ENCODE measurements at regions not wholly inside any gene's neighbourhood (a gene's known extent, or its start where the extent isn't known, plus 50 kb on each side); places are given as distances from the start of the nearest gene placed in this dataset.
"Not testable (repeated sequence)": the region's sequence is repeated elsewhere in the genome, so short reads cannot be mapped to it uniquely, and the experiment has no call there.

- DNase-seq (ENCODE audit: low read depth in 2 of 2): no peak
These were observed 141.1 kb downstream of the NDUFA12 start for GRCh38 chr12:94862421-94862820.

- no peak for DNase-seq (ENCODE audit: low read depth in 2 of 2)
These were observed 147.2 kb downstream of the NDUFA12 start for GRCh38 chr12:94856324-94856723.

GRCh38 chr12:94855853-94856252 is 147.6 kb downstream of the NDUFA12 start:
- DNase-seq (ENCODE audit: low read depth in 2 of 2): no peak

- DNase-seq (ENCODE audit: low read depth in 2 of 2): no peak
These were observed 152.0 kb downstream of the NDUFA12 start for GRCh38 chr12:94851396-94852028.

GRCh38 chr12:94849411-94849976 is 154.0 kb downstream of the NDUFA12 start:
- DNase-seq (ENCODE audit: low read depth in 2 of 2): no peak

GRCh38 chr12:94848966-94849365 is 154.5 kb downstream of the NDUFA12 start:
- DNase-seq (ENCODE audit: low read depth in 2 of 2): no peak

- DNase-seq (ENCODE audit: low read depth in 2 of 2): no peak
These were observed 158.4 kb downstream of the NDUFA12 start for GRCh38 chr12:94845110-94845509.

- no peak for DNase-seq (ENCODE audit: low read depth in 2 of 2)
These were observed 159.0 kb downstream of the NDUFA12 start for GRCh38 chr12:94844452-94844851.

GRCh38 chr12:94841904-94842610 is 161.4 kb downstream of the NDUFA12 start:
- DNase-seq (ENCODE audit: low read depth in 2 of 2): no peak

GRCh38 chr12:94841177-94841576 is 162.3 kb downstream of the NDUFA12 start:
- DNase-seq (ENCODE audit: low read depth in 2 of 2): no peak

GRCh38 chr12:94839347-94839746 is 164.2 kb downstream of the NDUFA12 start:
- DNase-seq (ENCODE audit: low read depth in 2 of 2): no peak

GRCh38 chr12:94836952-94837670 is 166.4 kb downstream of the NDUFA12 start:
- DNase-seq (ENCODE audit: low read depth in 2 of 2): not testable (repeated sequence)

- no peak for DNase-seq (ENCODE audit: low read depth in 2 of 2)
These were observed 169.4 kb downstream of the NDUFA12 start for GRCh38 chr12:94834036-94834625.

- DNase-seq (ENCODE audit: low read depth in 2 of 2): no peak
These were observed 170.5 kb downstream of the NDUFA12 start for GRCh38 chr12:94832780-94833681.

GRCh38 chr12:94832105-94832504 is 171.4 kb downstream of the NDUFA12 start:
- no peak for DNase-seq (ENCODE audit: low read depth in 2 of 2)

GRCh38 chr12:94831081-94831751 is 172.3 kb downstream of the NDUFA12 start:
- no peak for DNase-seq (ENCODE audit: low read depth in 2 of 2)

GRCh38 chr12:94829552-94829951 is 173.9 kb downstream of the NDUFA12 start:
- DNase-seq (ENCODE audit: low read depth in 2 of 2): no peak

- DNase-seq (ENCODE audit: low read depth in 2 of 2): no peak
These were observed 168.7 kb upstream of the TMCC3 start for GRCh38 chr12:94819011-94819410.

- no peak for DNase-seq (ENCODE audit: low read depth in 2 of 2)
These were observed 167.3 kb upstream of the TMCC3 start for GRCh38 chr12:94817695-94818075.

GRCh38 chr12:94817201-94817600 is 166.8 kb upstream of the TMCC3 start:
- not testable (repeated sequence) for DNase-seq (ENCODE audit: low read depth in 2 of 2)

- not testable (repeated sequence) for DNase-seq (ENCODE audit: low read depth in 2 of 2)
These were observed 166.4 kb upstream of the TMCC3 start for GRCh38 chr12:94816746-94817145.
